Osteoblast (primary cell): ENCODE measurements at regions not wholly inside any gene's neighbourhood (a gene's known extent, or its start where the extent isn't known, plus 50 kb on each side); places are given as distances from the start of the nearest gene placed in this dataset.

Source experiments
- DNase-seq: peaks from one replicate; pipeline ENCODE4 v3.0.0; 2011; ENCODE audit warnings: low spot score, mixed read lengths; ENCODE audit not compliant: insufficient read length; ENCODE audit errors: missing footprints
- H2AFZ ChIP-seq: 2 replicates; pipeline ENCODE4 v1.6.0; 2011; ENCODE audit warnings: mild to moderate bottlenecking, low read length
- H3K27ac ChIP-seq: 2 replicates; pipeline ENCODE4 v1.5.1; 2011; ENCODE audit warnings: mild to moderate bottlenecking, low read depth, low read length, moderate library complexity
- H3K27me3 ChIP-seq: 2 replicates; pipeline ENCODE4 v1.6.0; 2012; ENCODE audit warnings: mild to moderate bottlenecking, control low read depth, inconsistent platforms, low read length, moderate library complexity; ENCODE audit not compliant: insufficient read depth
- H3K36me3 ChIP-seq: 2 replicates; pipeline ENCODE4 v1.5.1; 2011; ENCODE audit warnings: mild to moderate bottlenecking, low read length, control low read depth, moderate library complexity; ENCODE audit not compliant: insufficient read depth
- H3K4me1 ChIP-seq: 2 replicates; pipeline ENCODE4 v1.5.1; 2011; ENCODE audit warnings: mild to moderate bottlenecking, low read length, control low read depth, moderate library complexity; ENCODE audit not compliant: insufficient read depth
- H3K4me2 ChIP-seq: 2 replicates; pipeline ENCODE4 v1.6.0; 2011; ENCODE audit warnings: mild to moderate bottlenecking, low read length; ENCODE audit not compliant: insufficient read depth
- H3K4me3 ChIP-seq: fragments of 200-600 bp; sonication (generic); 3 replicates; pipeline ENCODE4 v1.5.1; 2012; ENCODE audit warnings: mild to moderate bottlenecking, low read length, inconsistent platforms; ENCODE audit not compliant: insufficient read depth
- H3K79me2 ChIP-seq: 2 replicates; pipeline ENCODE4 v1.6.0; 2012; ENCODE audit warnings: mild to moderate bottlenecking, low read length, control low read depth, inconsistent platforms; ENCODE audit not compliant: insufficient read depth
- H3K9me3 ChIP-seq: 2 replicates; pipeline ENCODE4 v1.5.1; 2011; ENCODE audit warnings: low read depth, low read length, control low read depth
- H4K20me1 ChIP-seq: 2 replicates; pipeline ENCODE4 v1.6.0; 2012; ENCODE audit warnings: mild to moderate bottlenecking, low read length, control low read depth; ENCODE audit not compliant: insufficient read depth
- CTCF ChIP-seq: IDR thresholded peaks from 2 replicates; pipeline ENCODE4 v1.5.1; 2011; ENCODE audit warnings: mild to moderate bottlenecking, low read depth, low read length, moderate library complexity; ENCODE audit errors: extremely low read depth

GRCh38 chr9:27771803-27772545, 198.7 kb upstream of the C9orf72 start:
- no peaks in the 10 kb centered on the region for H3K36me3 ChIP-seq
- no peak overlapping the region for H2AFZ ChIP-seq
- no peak overlapping the region for H3K4me2 ChIP-seq
- TF ChIP-seq CTCF: no peak
- no peaks in the 10 kb centered on the region for H4K20me1 ChIP-seq
- no peak overlapping the region for H3K4me3 ChIP-seq
- no peaks in the 10 kb centered on the region for H3K79me2 ChIP-seq
- no peak for DNase-seq
- H3K27me3 ChIP-seq: no peaks in the 10 kb centered on the region
- no peaks in the 10 kb centered on the region for H3K9me3 ChIP-seq
- no peak overlapping the region for H3K27ac ChIP-seq
- H3K4me1 ChIP-seq: no peaks in the 10 kb centered on the region

GRCh38 chr9:27784847-27785713, 211.8 kb upstream of the C9orf72 start:
- Histone ChIP-seq H3K4me2 (no peak overlapping the region), H3K4me3 (no peak overlapping the region), H4K20me1 (no peaks in the 10 kb centered on the region), H3K79me2 (no peaks in the 10 kb centered on the region), H3K9me3 (no peaks in the 10 kb centered on the region), H3K36me3 (no peaks in the 10 kb centered on the region), H3K4me1 (no peaks in the 10 kb centered on the region), H3K27me3 (no peaks in the 10 kb centered on the region), H2AFZ (no peak overlapping the region), H3K27ac (no peak overlapping the region)
- TF ChIP-seq CTCF: no peak
- no peak for DNase-seq

- no peaks in the 10 kb centered on the region for H3K9me3 ChIP-seq
- DNase-seq: no peak
Measured at GRCh38 chr9:27785714-27786100, 212.4 kb upstream of the C9orf72 start.

More at GRCh38 chr9:27785714-27786100, 212.4 kb upstream of the C9orf72 start:
- Histone ChIP-seq H3K27ac (no peak overlapping the region), H4K20me1 (no peaks in the 10 kb centered on the region), H2AFZ (no peak overlapping the region), H3K79me2 (no peaks in the 10 kb centered on the region), H3K4me3 (no peak overlapping the region), H3K36me3 (no peaks in the 10 kb centered on the region), H3K4me2 (no peak overlapping the region), H3K4me1 (no peaks in the 10 kb centered on the region), H3K27me3 (no peaks in the 10 kb centered on the region)
- no peak for TF ChIP-seq CTCF
